Prostate gland (tissue), 2 donors: ENCODE measurements at regions not wholly inside any gene's neighbourhood (a gene's known extent, or its start where the extent isn't known, plus 50 kb on each side); places are given as distances from the start of the nearest gene placed in this dataset.

ENCODE experiments used
- DNase-seq: peaks from one replicate; pipeline ENCODE4 v3.0.0-alpha.2; 2019; ENCODE audit warnings: low spot score
- H3K27ac ChIP-seq, 2 donors: fragments of 200-600 bp; sonication (generic); 2 replicates each; pipeline ENCODE4 v1.5.1; 2017 to 2019
- H3K27me3 ChIP-seq: fragments of 200-600 bp; sonication (generic); replicated peaks from 2 replicates; pipeline ENCODE4 v1.5.1; 2019; ENCODE audit not compliant: insufficient read depth
- H3K36me3 ChIP-seq, 2 donors: fragments of 200-600 bp; sonication (generic); 1 replicate in 1 of 2; 2 replicates in 1 of 2; pipeline versions ENCODE4 v1.5.1 to v1.8.1; 2017 to 2019
- H3K4me1 ChIP-seq: fragments of 200-600 bp; sonication (generic); replicated peaks from 2 replicates; pipeline ENCODE4 v1.5.1; 2019
- H3K4me3 ChIP-seq, 2 donors: fragments of 200-600 bp; sonication (generic); 2 replicates each; pipeline ENCODE4 v1.5.1; 2017 to 2019
- H3K9me3 ChIP-seq: fragments of 200-600 bp; sonication (generic); 2 replicates; pipeline ENCODE4 v1.5.1; 2017
- POLR2A ChIP-seq: fragments of 450-650 bp; IDR thresholded peaks from one replicate; pipeline ENCODE4 v1.6.1; 2016; ENCODE audit warnings: antibody characterized with exemption, mild to moderate bottlenecking
- POLR2AphosphoS5 ChIP-seq: sonication (generic); formaldehyde crosslinking; IDR thresholded peaks from one replicate; pipeline ENCODE4 v1.6.1; 2017; ENCODE audit warnings: antibody characterized with exemption
- WGBS: methylation state at CpG from one replicate; pipeline ENCODE4 v1.1.5; 2018; 5-methylcytosine and 5-hydroxymethylcytosine counted together
- intact Hi-C: fragments of 100-400 bp; cut with DNase I; formaldehyde crosslinking; loops from one replicate; pipeline ENCODE4 v1.14.2; 2022
- TF ChIP-seq, protein P1 (sequence below), 4 experiments: fragments of 200-600 bp in 2 of 4; fragments of 450-650 bp in 2 of 4; sonication (generic) in 2 of 4; IDR thresholded peaks; 1 replicate in 3 of 4; 2 replicates in 1 of 4; pipeline ENCODE4 v1.5.1; 2016 to 2019; ENCODE audit warnings: antibody characterized with exemption in 4 of 4, mild to moderate bottlenecking in 2 of 4, moderate library complexity in 2 of 4

DNA sequence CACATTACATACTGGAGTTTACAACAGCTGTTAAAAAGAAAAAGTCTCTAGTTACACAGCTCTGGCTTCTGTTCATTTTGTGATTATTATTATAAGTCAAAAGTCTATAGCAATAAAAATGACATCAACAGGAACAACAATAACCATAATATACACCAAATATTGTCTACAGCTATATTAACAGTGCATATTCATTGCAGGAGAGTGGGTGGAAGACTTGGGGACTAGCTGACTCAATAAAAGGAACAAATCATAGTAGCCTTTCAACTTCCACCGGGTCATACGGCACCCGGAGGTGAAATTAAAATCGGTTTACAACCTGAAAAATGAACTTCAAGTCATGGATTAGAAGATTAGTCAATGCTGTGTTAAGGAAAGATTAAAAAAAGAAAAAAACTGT lies 642.1 kb downstream of the SATB2 start:
- intact Hi-C loops: no loop called here
- H3K27ac ChIP-seq: no peak overlapping the region
- H3K4me3 ChIP-seq: no peak overlapping the region
- TF ChIP-seq, protein P1, sequence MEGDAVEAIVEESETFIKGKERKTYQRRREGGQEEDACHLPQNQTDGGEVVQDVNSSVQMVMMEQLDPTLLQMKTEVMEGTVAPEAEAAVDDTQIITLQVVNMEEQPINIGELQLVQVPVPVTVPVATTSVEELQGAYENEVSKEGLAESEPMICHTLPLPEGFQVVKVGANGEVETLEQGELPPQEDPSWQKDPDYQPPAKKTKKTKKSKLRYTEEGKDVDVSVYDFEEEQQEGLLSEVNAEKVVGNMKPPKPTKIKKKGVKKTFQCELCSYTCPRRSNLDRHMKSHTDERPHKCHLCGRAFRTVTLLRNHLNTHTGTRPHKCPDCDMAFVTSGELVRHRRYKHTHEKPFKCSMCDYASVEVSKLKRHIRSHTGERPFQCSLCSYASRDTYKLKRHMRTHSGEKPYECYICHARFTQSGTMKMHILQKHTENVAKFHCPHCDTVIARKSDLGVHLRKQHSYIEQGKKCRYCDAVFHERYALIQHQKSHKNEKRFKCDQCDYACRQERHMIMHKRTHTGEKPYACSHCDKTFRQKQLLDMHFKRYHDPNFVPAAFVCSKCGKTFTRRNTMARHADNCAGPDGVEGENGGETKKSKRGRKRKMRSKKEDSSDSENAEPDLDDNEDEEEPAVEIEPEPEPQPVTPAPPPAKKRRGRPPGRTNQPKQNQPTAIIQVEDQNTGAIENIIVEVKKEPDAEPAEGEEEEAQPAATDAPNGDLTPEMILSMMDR (IDR thresholded peaks at IDR 0.05): no peak
- TF ChIP-seq POLR2AphosphoS5 (no peak), POLR2A (no peak)
- no peaks in the 10 kb centered on the region for H3K4me1 ChIP-seq
- H3K36me3 ChIP-seq: no peaks in the 10 kb centered on the region
- WGBS: 80% methylated on average over 4 of the region's 4 CpGs
- no peak for DNase-seq
- no peaks in the 10 kb centered on the region for H3K9me3 ChIP-seq
- H3K27me3 ChIP-seq: no peaks in the 10 kb centered on the region

DNA sequence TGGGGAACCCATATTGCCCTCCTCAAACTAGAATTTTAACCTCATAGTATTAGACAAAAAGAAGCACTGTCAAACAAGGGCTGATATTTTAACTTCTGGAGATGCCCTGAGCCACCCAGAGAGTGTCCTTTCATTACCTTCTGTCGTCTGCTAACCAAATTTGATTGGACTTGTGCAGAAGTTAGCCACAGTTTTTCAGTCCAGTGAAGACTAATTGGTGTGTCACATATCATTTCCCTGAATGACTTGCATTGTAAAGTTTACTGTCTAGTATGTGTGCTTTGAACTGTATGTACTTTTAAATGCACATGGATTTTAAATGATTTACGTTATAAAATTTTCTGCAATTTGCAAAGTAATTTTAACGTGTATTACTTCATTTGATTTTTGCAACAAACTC lies 646.5 kb downstream of the SATB2 start:
- WGBS: 72% methylated on average over 3 of the region's 3 CpGs
- intact Hi-C loops: no loop called here
- Histone ChIP-seq H3K27me3 (no peaks in the 10 kb centered on the region), H3K4me1 (no peaks in the 10 kb centered on the region), H3K4me3 (no peak overlapping the region), H3K27ac (no peak overlapping the region), H3K9me3 (no peaks in the 10 kb centered on the region), H3K36me3 (no peaks in the 10 kb centered on the region)
- DNase-seq: no peak
- TF ChIP-seq POLR2AphosphoS5 (no peak), POLR2A (no peak)
- TF ChIP-seq, protein P1 (IDR thresholded peaks at IDR 0.05): no peak

DNA sequence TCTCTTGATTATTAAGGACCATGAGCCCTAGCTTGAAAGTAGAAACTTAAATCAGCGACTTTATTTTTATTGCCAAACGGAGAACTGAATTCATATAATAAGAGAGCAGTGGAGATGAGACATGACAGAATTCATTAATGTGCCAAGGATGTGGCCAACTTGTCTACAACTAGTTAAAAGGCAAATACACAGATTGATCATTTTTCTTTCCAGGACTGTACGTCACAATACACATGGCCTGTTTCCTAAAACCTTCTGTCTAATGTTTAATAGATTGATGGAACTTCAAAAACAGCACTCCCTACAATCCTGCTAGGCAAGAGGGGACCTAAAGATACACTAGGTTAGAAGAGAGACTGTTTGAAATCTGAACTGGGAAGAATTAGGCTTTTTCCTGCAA lies 647.8 kb downstream of the SATB2 start:
- WGBS: 83% methylated on average over 3 of the region's 3 CpGs
- TF ChIP-seq, protein P1 (IDR thresholded peaks at IDR 0.05): no peak
- TF ChIP-seq POLR2AphosphoS5 (no peak), POLR2A (no peak)
- intact Hi-C loops: loop anchor here (10.0 kb wide), 1 partner anchor 695 kb away; no protein-coding TSS in a partner anchor
- H3K4me1 ChIP-seq: no peaks in the 10 kb centered on the region
- H3K4me3 ChIP-seq: no peak overlapping the region
- no peaks in the 10 kb centered on the region for H3K27me3 ChIP-seq
- DNase-seq: no peak
- H3K27ac ChIP-seq: no peak overlapping the region
- no peaks in the 10 kb centered on the region for H3K9me3 ChIP-seq
- no peaks in the 10 kb centered on the region for H3K36me3 ChIP-seq

DNA sequence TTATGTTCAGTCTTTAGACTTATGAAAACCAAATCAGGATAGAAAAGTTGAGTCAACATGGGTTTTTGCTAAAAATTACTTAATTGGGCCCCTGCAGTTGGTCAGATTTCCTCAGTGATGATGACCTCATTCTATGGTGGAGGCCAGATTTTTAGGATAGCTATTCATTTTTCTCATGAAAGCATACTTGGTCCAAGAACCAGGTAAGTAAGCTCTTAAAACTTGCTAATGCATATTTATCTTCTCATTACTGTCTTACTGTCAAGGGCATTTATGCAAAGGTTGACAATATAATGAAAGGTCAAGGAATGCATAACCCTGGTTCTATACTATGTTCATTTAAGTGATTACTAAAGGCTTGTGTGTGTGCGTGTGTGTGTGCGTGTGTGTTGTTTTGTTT lies 650.6 kb downstream of the SATB2 start:
- H3K4me3 ChIP-seq: no peak overlapping the region
- no peaks in the 10 kb centered on the region for H3K36me3 ChIP-seq
- H3K9me3 ChIP-seq: no peaks in the 10 kb centered on the region
- intact Hi-C loops: loop anchor here (10.0 kb wide), 1 partner anchor 698 kb away; no protein-coding TSS in a partner anchor
- DNase-seq: no peak
- WGBS: 94% methylated on average over 2 of the region's 2 CpGs
- H3K4me1 ChIP-seq: no peaks in the 10 kb centered on the region
- no peaks in the 10 kb centered on the region for H3K27me3 ChIP-seq
- H3K27ac ChIP-seq: no peak overlapping the region
- TF ChIP-seq, protein P1 (IDR thresholded peaks at IDR 0.05): no peak
- TF ChIP-seq POLR2A (no peak), POLR2AphosphoS5 (no peak)

DNA sequence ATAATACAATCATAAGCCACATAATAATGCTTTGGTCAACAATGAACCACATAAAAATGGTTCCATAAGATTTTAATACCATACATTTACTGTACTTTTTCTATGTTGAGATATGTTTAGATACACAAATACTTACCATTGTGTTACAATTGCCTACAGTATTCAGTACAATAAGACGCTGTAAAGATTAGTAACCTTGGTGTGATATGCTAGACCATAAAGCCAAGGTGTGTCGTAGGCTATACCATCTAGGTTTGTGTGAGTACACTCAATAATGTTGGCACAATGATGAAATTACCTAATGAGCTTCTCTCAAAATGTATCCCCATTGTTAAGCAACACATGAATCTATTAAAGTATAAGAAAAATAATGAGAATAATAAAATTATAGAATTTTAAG lies 662.3 kb downstream of the SATB2 start:
- DNase-seq: no peak
- intact Hi-C loops: no loop called here
- WGBS: 91% methylated on average over 2 of the region's 2 CpGs
- Histone ChIP-seq H3K36me3 (no peaks in the 10 kb centered on the region), H3K27ac (no peak overlapping the region), H3K9me3 (no peaks in the 10 kb centered on the region), H3K4me1 (no peaks in the 10 kb centered on the region), H3K27me3 (no peaks in the 10 kb centered on the region), H3K4me3 (no peak overlapping the region)
- TF ChIP-seq POLR2A: no peak
- TF ChIP-seq POLR2AphosphoS5: no peak
- TF ChIP-seq, protein P1 (IDR thresholded peaks at IDR 0.05): no peak
